H9 (cell line): ENCODE measurements at regions not wholly inside any gene's neighbourhood (a gene's known extent, or its start where the extent isn't known, plus 50 kb on each side); places are given as distances from the start of the nearest gene placed in this dataset.

Source experiments
- DNase-seq: peaks from one replicate; pipeline ENCODE4 v3.0.0-alpha.2; 2017
- H2AFZ ChIP-seq: one replicate; pipeline ENCODE4 v1.6.1; 2013; ENCODE audit warnings: mild to moderate bottlenecking, low read length, control low read depth, moderate library complexity
- H2AK5ac ChIP-seq: 2 replicates; pipeline ENCODE4 v1.6.1; 2013; ENCODE audit warnings: low read length, control low read depth, mixed read lengths; ENCODE audit not compliant: insufficient read length
- H2BK120ac ChIP-seq: one replicate; pipeline ENCODE4 v1.6.1; 2013; ENCODE audit warnings: low read depth, mild to moderate bottlenecking, low read length, control low read depth, inconsistent platforms; ENCODE audit not compliant: poor library complexity, severe bottlenecking
- H2BK12ac ChIP-seq: 2 replicates; pipeline ENCODE4 v1.6.1; 2013; ENCODE audit warnings: low read length, control low read depth, mixed read lengths, low read depth; ENCODE audit not compliant: insufficient read length
- H2BK15ac ChIP-seq: 2 replicates; pipeline ENCODE4 v1.6.1; 2013; ENCODE audit warnings: low read depth, low read length, control low read depth
- H2BK20ac ChIP-seq: one replicate; pipeline ENCODE4 v1.6.1; 2013; ENCODE audit warnings: low read depth, mild to moderate bottlenecking, low read length, control low read depth, inconsistent platforms; ENCODE audit not compliant: poor library complexity, severe bottlenecking
- H2BK5ac ChIP-seq: 2 replicates; pipeline ENCODE4 v1.6.1; 2013; ENCODE audit warnings: low read length, control low read depth, mixed read lengths; ENCODE audit not compliant: insufficient read length
- H3K14ac ChIP-seq: 2 replicates; pipeline ENCODE4 v1.6.1; 2013; ENCODE audit warnings: low read length, control low read depth; ENCODE audit not compliant: insufficient read depth
- H3K18ac ChIP-seq: 2 replicates; pipeline ENCODE4 v1.6.1; 2013; ENCODE audit warnings: low read depth, mild to moderate bottlenecking, mixed read lengths, low read length, control low read depth; ENCODE audit not compliant: insufficient read length
- H3K23ac ChIP-seq: 2 replicates; pipeline ENCODE4 v1.6.1; 2013; ENCODE audit warnings: low read length, control low read depth, mixed read lengths, low read depth; ENCODE audit not compliant: insufficient read length
- H3K23me2 ChIP-seq: 2 replicates; pipeline ENCODE4 v1.6.1; 2013; ENCODE audit warnings: low read depth, mild to moderate bottlenecking, mixed read lengths, low read length, control low read depth; ENCODE audit not compliant: insufficient read length, poor library complexity, severe bottlenecking
- H3K27ac ChIP-seq: 2 replicates; pipeline ENCODE4 v1.5.1; 2013; ENCODE audit warnings: low read length, control low read depth, mixed read lengths, low read depth; ENCODE audit not compliant: insufficient read length
- H3K27me3 ChIP-seq: 2 replicates; pipeline ENCODE4 v1.6.1; 2013; ENCODE audit warnings: low read length, control low read depth, inconsistent platforms; ENCODE audit not compliant: insufficient read depth
- H3K4ac ChIP-seq: 2 replicates; pipeline ENCODE4 v1.6.1; 2013; ENCODE audit warnings: low read depth, mild to moderate bottlenecking, control low read depth, inconsistent platforms, low read length, moderate library complexity
- H3K4me1 ChIP-seq: 2 replicates; pipeline ENCODE4 v1.6.1; 2013; ENCODE audit warnings: low read length, control low read depth, inconsistent platforms; ENCODE audit not compliant: insufficient read depth
- H3K4me2 ChIP-seq: 2 replicates; pipeline ENCODE4 v1.6.1; 2013; ENCODE audit warnings: low read length, control low read depth, mixed read lengths; ENCODE audit not compliant: insufficient read length, insufficient read depth
- H3K56ac ChIP-seq: 2 replicates; pipeline ENCODE4 v1.6.1; 2013; ENCODE audit warnings: low read depth, mild to moderate bottlenecking, mixed read lengths, low read length, control low read depth; ENCODE audit not compliant: insufficient read length
- H3K79me1 ChIP-seq: 2 replicates; pipeline ENCODE4 v1.6.1; 2013; ENCODE audit warnings: low read depth, mild to moderate bottlenecking, moderate library complexity, low read length, control low read depth, inconsistent platforms; ENCODE audit not compliant: insufficient read depth, poor library complexity, severe bottlenecking
- H3K79me2 ChIP-seq: 2 replicates; pipeline ENCODE4 v1.6.1; 2013; ENCODE audit warnings: low read length, control low read depth, inconsistent platforms; ENCODE audit not compliant: insufficient read depth
- H3K9ac ChIP-seq: 2 replicates; pipeline ENCODE4 v1.6.1; 2013; ENCODE audit warnings: low read length, control low read depth, mixed read lengths; ENCODE audit not compliant: insufficient read length; ENCODE audit errors: extremely low read depth
- H3K9me3 ChIP-seq: one replicate; pipeline ENCODE4 v1.6.1; 2013; ENCODE audit warnings: low read depth, low read length, inconsistent platforms; ENCODE audit not compliant: control insufficient read depth
- H3T11ph ChIP-seq: one replicate; pipeline ENCODE4 v1.6.1; 2013; ENCODE audit warnings: mild to moderate bottlenecking, low read length, control low read depth, inconsistent platforms
- H4K20me1 ChIP-seq: one replicate; pipeline ENCODE4 v1.6.1; 2013; ENCODE audit not compliant: control insufficient read depth, insufficient read length, insufficient read depth
- H4K5ac ChIP-seq: 2 replicates; pipeline ENCODE4 v1.6.1; 2013; ENCODE audit warnings: low read depth, mild to moderate bottlenecking, mixed read lengths, low read length, control low read depth; ENCODE audit not compliant: insufficient read length
- H4K8ac ChIP-seq: replicated peaks from 2 replicates; pipeline ENCODE4 v1.6.1; 2013; ENCODE audit warnings: low read length, control low read depth, mixed read lengths, low read depth; ENCODE audit not compliant: insufficient read length
- H4K91ac ChIP-seq: 2 replicates; pipeline ENCODE4 v1.6.1; 2013; ENCODE audit warnings: low read depth, mild to moderate bottlenecking, moderate library complexity, mixed read lengths, low read length, control low read depth; ENCODE audit not compliant: insufficient read length
- H3K27ac Mint-ChIP-seq, 3 experiments: 2 replicates in 2 of 3; 3 replicates in 1 of 3; pipeline ENCODE4 v1.8.0; 2020 to 2021; ENCODE audit warnings: mixed read lengths in 3 of 3, mild to moderate bottlenecking in 1 of 3, moderate library complexity in 1 of 3
- H3K27me3 Mint-ChIP-seq: 2 replicates; pipeline ENCODE4 v1.8.0; 2021; ENCODE audit warnings: low read depth, mild to moderate bottlenecking, moderate library complexity, mixed read lengths
- H3K36me3 Mint-ChIP-seq, 3 experiments: 2 replicates in 2 of 3; 3 replicates in 1 of 3; pipeline ENCODE4 v1.8.0; 2020 to 2021; ENCODE audit warnings: low read depth in 3 of 3, mixed read lengths in 3 of 3; ENCODE audit not compliant: insufficient read depth in 1 of 3
- H3K4me1 Mint-ChIP-seq, 2 experiments: 2 replicates each; pipeline ENCODE4 v1.8.0; 2020; ENCODE audit warnings: mixed read lengths in 2 of 2
- H3K4me3 Mint-ChIP-seq, 2 experiments: 2 replicates in 1 of 2; 3 replicates in 1 of 2; pipeline ENCODE4 v1.8.0; 2020 to 2021; ENCODE audit warnings: mild to moderate bottlenecking in 2 of 2, mixed read lengths in 2 of 2, moderate library complexity in 1 of 2
- H3K9me3 Mint-ChIP-seq, 2 experiments: 2 replicates in 1 of 2; 3 replicates in 1 of 2; pipeline ENCODE4 v1.8.0; 2020; ENCODE audit warnings: mild to moderate bottlenecking in 2 of 2, mixed read lengths in 2 of 2, moderate library complexity in 1 of 2
- WGBS: extraction: QIAGEN DNeasy Blood & Tissue Kit; methylation state at CpG from one replicate; pipeline ENCODE4 v1.1.7; 2013; ENCODE audit warnings: missing lambda C conversion rate, low lambda C conversion rate, mixed read lengths; ENCODE audit not compliant: insufficient read length; ENCODE audit errors: extremely low coverage; 5-methylcytosine and 5-hydroxymethylcytosine counted together
- TF ChIP-seq, protein P1 (sequence below): fragments of 200-600 bp; sonication (generic); conservative IDR thresholded peaks from 3 replicates; pipeline ENCODE4 v1.8.0; 2021; ENCODE audit warnings: antibody characterized with exemption, mild to moderate bottlenecking

DNA sequence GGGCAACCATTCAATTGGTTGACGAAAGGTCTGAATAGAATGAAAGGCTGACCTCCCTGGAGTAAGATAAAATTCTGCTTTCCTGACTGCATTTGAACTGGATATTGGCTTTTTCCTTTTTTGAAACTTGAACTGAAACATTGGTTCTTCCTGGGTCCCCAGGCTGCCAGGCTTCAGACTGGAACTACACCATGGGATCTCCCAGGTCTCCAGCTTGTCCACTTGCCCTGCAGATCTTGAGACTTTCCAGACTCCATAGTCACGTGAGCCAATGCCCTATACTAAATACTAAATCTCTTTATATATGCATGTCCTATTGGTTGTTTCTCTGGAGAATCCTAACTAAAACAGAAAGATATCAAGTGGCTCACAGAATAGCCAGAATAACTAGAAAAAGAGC, 118.7 kb upstream of the KRR1 start:
- no peak overlapping the region for H3K4ac ChIP-seq
- H3K14ac ChIP-seq: no peak overlapping the region
- H3K23ac ChIP-seq: no peak overlapping the region
- H4K8ac ChIP-seq: no peak overlapping the region
- H3T11ph ChIP-seq: no peak overlapping the region
- H3K9ac ChIP-seq: no peak overlapping the region
- H3K4me1 Mint-ChIP-seq: peaks cover 35 to 45% of the 10 kb centered on the region in 2 experiments
- no peak overlapping the region for H2BK12ac ChIP-seq
- peaks cover 3 to 7% of the 10 kb centered on the region in 2 experiments; a peak in 3 of 5 replicates for H3K9me3 Mint-ChIP-seq
- no peaks in the 10 kb centered on the region for H3K9me3 ChIP-seq
- H2AK5ac ChIP-seq: no peak overlapping the region
- no peak overlapping the region for H2BK5ac ChIP-seq
- H3K27me3 ChIP-seq: no peaks in the 10 kb centered on the region
- no peak overlapping the region for H3K27ac ChIP-seq
- H3K79me1 ChIP-seq: no peaks in the 10 kb centered on the region
- no peaks in the 10 kb centered on the region for H3K27me3 Mint-ChIP-seq
- WGBS: no CpG with 5 or more reads among the region's 2 CpGs
- H3K4me2 ChIP-seq: no peak overlapping the region
- peaks cover 7% of the 10 kb centered on the region; the same call in 1 of the 2 replicates for H3K4me1 ChIP-seq
- H4K5ac ChIP-seq: no peak overlapping the region
- H3K18ac ChIP-seq: no peak overlapping the region
- peaks cover 2 to 8% (median 2%) of the 10 kb centered on the region in 3 experiments; a peak in 2 of 7 replicates for H3K36me3 Mint-ChIP-seq
- DNase-seq: no peak
- H3K23me2 ChIP-seq: no peaks in the 10 kb centered on the region
- no peak overlapping the region for H2BK15ac ChIP-seq
- H3K79me2 ChIP-seq: no peaks in the 10 kb centered on the region
- H3K56ac ChIP-seq: no peak overlapping the region
- no peak overlapping the region for H3K4me3 Mint-ChIP-seq
- TF ChIP-seq, protein P1, sequence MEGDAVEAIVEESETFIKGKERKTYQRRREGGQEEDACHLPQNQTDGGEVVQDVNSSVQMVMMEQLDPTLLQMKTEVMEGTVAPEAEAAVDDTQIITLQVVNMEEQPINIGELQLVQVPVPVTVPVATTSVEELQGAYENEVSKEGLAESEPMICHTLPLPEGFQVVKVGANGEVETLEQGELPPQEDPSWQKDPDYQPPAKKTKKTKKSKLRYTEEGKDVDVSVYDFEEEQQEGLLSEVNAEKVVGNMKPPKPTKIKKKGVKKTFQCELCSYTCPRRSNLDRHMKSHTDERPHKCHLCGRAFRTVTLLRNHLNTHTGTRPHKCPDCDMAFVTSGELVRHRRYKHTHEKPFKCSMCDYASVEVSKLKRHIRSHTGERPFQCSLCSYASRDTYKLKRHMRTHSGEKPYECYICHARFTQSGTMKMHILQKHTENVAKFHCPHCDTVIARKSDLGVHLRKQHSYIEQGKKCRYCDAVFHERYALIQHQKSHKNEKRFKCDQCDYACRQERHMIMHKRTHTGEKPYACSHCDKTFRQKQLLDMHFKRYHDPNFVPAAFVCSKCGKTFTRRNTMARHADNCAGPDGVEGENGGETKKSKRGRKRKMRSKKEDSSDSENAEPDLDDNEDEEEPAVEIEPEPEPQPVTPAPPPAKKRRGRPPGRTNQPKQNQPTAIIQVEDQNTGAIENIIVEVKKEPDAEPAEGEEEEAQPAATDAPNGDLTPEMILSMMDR: no peak
- no peak overlapping the region for H2BK120ac ChIP-seq
- H3K27ac Mint-ChIP-seq: no peak overlapping the region; a peak in 2 of 7 replicates
- H2BK20ac ChIP-seq: no peak overlapping the region
- no peak overlapping the region for H4K91ac ChIP-seq
- H2AFZ ChIP-seq: no peak overlapping the region
- no peaks in the 10 kb centered on the region for H4K20me1 ChIP-seq
